Astrocyte of the hippocampus (primary cell): ENCODE measurements at regions not wholly inside any gene's neighbourhood (a gene's known extent, or its start where the extent isn't known, plus 50 kb on each side); places are given as distances from the start of the nearest gene placed in this dataset.

Experiments used
- DNase-seq: peaks from one replicate; pipeline ENCODE4 v3.0.0; 2011; ENCODE audit warnings: low read depth, low spot score

- no peak for DNase-seq
Observed at GRCh38 chr2:150588506-150588870, 101.0 kb upstream of the RND3 start.

DNA sequence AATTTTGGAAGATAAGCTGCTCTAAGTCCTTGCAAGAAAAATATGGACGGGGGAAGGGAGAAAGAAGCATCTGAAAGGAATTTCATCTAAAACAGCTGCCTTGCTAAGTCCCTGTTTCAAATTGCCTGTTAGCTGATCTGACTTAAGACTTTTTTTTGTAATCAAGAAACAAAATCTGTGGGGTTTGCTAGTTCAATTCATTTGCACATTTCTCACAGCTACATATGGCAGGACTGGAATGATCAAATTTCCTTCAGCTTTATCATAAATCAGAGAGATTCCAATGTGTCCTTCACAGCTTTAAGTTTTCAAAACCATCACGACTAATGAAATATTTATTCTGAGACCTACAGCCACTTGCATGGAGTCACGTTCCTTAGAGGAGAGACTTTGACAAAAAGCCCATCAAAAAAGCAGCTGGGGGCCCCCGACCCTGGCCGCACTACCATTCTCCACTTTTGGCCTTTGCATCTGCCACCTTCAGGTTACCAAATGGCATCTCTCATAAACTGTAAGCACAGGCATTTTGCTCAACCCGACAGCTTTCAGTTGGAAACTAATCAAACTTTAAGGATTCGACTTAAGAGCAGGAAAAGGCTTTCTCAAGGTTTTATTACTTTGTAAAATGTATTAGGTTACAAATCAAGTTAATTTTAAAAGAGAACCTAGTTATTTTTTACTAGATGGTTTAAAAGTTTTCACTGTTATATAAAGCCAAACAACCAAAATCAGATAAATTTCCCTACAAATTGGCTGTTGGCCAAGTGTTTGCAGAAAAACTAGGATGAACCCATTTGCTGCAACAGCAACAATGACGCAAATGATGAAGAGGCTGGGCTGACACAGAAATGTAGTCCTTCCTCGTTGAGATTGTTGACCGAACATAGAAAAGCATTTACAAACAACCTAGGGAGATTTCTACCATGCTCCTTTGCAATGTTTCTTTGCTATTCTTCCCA, 100.4 kb upstream of the RND3 start:
- no peak for DNase-seq

DNA sequence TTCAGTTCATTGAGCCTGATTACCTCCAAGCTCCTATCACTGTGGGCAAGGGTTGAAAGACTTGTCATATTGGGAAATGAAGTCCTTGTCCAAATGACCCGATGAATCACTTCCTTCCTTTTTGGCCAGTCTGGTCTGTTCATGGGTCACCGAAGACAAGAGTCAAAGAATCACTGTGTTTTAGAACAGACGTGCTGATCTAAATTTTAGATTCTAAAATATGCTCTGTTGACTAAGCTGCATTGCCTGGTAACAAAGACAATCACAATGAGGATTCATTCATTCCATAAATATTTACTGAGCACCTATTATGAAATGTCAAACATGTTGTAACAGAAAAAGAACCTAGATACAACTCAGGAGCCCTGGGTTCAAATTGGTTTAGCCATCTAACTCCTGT, 99.4 kb upstream of the RND3 start:
- DNase-seq, result no peak

DNA sequence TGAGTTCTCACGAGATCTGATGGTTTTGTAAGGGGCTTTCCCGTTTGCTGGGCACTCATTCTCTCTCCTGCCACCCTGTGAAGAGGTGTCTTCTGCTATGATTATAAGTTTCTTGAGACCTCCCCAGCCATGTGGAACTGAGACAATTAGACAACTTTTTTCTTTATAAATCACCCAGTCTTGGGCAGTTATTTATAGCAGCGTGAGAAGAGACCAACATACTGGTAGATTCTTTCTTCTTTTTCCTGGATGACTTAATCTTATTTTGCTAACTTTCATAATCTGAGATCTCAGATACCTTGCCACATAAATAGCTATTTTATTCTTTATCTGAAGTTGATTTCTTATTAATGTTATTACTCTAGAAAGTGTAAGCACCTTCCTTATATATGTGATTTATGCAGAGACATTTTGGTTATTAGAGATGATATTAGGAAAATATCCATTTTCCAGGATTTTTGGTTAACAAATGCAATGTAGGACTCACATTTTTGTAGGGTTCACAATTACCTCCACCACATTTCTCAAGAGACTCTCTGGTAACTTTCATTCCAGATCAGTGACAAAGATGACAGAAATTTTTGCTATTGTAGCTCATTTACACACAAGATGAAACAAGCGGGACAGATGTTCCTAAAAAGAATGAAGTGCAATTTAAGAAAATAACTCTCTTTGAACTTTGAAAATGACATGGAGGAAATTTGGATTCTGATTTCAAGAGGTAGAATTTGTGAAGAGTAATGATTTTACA, 97.9 kb upstream of the RND3 start:
- no peak for DNase-seq

- DNase-seq, result no peak
Observed at GRCh38 chr2:150584081-150584480, 96.6 kb upstream of the RND3 start.

DNA sequence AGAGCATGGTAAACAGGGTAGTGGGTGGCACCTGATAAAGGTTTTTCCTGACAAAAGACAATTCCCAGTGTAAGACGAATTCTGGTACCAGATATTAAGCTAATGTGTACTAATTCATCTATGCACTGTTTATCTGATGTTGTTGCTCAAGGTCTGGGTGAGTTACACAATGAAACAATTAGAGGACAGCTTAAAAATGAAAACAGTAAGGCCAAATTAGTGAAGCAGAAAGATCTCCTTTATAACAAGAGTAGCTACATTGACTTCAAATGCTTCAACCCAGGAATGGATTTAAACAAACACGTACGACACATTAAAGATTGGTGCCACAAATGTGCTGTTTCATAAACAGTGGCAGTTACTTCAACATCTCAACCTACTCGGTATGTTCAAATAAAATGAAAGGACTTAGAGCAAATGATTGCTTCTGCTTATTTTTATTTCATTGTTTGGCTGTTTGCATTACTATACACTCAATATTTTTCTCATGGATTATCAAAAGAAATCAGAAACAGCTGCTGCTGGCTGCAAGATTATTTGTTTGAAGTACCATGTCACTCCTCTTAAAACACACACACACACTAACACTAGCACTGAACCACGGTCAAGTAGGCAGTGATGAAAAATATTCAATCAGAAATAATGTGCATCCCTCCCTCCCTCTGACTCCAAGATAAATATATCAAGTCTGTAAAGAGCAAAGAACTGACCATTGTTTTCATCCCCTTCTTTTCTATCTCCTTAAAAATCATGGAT, 94.4 kb upstream of the RND3 start:
- no peak for DNase-seq

DNA sequence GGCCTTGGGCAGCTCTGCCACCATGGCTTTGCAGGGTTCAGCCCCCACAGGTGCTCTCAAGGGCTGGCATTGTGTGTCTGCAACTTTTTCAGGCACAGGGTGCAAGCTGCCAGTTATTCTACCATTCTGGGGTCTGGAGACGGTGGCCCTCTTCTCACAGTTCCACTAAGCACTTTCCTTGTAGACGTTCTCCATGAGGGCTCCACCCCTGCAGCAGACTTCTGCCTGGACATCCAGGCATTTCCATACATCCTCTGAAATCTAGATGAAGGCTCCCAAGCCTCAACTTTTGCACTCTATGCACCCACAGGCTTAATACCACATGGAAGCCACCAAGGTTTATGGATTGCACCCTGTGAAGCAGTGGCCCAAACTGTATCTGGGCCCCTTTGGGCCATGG, 91.0 kb upstream of the RND3 start:
- DNase-seq, result no peak

- DNase-seq, result no peak
Observed at GRCh38 chr2:150575861-150576260, 88.4 kb upstream of the RND3 start.

- no peak for DNase-seq
Observed at GRCh38 chr2:150572961-150573395, 85.5 kb upstream of the RND3 start.

DNA sequence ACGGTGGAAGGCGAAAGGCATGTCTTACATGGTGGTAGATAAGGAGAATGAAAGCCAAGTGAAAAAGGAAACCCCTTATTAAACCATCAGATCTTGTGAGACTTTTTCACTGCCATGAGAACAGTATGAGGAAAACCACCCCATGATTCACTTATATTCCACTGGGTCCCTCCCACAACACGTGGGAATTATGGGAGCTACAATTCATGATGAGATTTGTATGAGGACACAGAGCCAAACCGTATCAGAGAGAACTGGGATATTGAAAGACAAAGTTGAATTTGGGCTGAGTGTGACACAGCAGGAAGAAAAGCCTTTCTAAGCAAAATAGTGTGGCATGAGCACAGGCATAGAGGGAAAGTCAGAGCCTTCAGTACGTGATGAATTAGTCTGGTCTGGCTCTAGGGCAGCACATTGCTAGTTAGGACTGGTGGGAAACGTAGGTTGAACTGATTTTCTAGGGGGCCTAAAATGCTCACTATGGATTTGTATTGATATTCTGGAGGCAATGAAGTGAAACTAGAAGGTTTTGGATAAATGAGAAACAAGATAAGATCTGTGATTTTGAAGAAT, 84.8 kb upstream of the RND3 start:
- DNase-seq, result no peak

DNA sequence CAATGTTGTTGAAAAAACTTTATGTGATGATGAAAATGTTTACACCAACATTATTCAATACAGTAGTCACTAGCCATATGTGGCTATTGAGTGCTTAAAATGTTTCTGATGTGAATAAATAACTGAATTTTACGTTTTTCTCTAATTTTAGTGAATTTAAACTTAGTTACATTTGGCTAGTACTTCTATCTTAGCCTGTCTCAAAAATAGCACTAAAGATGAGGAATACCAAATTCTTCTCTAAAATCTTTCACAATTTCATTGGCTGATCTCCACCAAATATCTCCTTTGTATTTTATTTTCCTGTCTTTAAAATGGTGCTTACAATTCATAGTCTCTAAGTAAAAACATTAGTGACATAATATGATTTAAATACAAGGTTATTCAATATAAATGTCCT, 83.7 kb upstream of the RND3 start:
- DNase-seq, result no peak

DNA sequence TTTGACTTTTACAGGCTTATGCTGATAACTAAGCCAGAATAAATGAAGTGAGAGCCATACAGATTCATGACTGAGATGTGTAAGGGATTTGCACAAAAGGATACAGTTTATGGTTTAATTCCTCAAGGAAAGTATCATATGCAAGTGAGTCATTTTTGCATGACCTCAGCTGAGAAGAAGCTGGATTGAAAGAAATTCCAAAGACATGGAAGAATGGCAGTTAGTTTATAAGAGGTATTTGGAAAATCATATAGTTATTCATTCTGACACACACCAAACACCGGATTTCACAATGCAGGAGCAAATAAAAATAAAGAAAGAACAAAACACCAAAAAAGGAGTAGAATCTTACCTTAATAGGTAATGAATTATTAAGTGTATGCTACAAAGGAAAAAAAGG, 83.2 kb upstream of the RND3 start:
- DNase-seq, result peak; percentile 79

GRCh38 chr2:150569761-150570160, 82.3 kb upstream of the RND3 start:
- no peak for DNase-seq

DNA sequence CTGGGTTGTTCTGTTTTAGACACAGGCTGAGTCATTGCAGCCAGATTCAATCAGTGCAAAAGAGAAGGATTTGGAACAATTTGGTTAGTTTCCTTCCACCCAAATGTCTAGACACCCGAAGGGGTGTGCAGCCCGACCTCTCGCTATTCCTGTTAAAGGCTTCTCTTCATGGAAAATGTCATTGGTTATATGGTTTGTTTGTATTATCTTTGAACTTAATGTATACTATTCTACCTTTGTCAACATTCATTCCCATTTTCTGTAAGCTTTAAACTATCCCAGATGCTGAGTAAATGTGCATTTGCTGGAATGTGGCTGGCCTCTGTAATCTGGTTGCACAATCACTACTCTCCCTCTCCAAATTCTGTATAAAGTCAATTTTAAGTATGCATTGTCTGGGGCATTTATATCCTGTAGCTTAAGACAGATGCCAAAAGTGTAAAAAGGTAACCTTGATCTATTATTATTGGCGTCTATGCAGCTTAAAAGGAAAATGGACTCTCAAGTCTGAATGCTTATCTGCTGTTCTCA, 80.4 kb upstream of the RND3 start:
- DNase-seq, result no peak

- no peak for DNase-seq
Observed at GRCh38 chr2:150566289-150566688, 78.8 kb upstream of the RND3 start.

DNA sequence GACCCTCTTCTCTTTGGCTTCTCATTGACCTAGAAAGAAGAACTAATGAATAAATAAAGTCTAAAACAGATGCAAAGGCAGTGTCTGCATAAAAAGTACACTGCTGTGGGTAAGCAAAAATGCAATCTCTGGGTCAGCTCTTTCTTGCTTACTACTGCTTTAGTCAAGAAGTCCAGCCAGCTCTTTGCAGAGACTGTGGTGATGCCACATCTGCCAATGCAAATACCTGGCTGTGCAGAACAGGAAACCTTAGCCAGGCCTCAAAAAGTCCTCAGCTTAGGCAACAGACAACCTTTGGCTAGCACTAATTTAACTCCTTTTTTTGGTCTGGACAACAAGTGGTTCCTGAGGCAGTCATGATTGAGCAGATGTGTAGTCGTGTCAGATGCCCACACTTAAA, 73.6 kb upstream of the RND3 start:
- no peak for DNase-seq

DNA sequence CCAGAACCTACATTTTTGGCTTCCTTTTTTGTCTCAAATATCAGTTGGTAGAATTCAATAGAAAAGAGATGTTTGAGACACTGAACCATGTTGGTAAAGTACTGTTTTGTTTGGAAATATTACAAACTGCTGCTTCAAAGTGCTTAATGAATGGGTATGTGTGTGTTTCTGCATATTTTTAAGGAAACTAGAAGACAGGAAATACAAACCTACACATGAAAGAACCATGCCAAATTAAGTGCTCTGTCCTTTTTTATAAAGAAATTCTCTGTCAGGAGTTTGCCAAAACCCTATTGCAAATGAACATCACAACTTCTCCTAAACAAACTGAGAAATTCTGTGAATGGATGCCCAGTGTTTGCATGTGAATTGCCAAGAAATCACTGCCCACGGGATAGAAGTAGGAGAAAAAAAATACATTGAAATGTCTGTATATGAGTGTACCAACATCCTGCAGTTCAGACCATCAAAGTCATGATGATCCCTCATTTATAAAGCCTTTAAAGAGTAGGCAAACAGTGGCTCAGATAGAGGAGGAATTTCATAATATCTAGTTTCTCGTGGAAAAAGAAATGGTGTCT, 69.6 kb upstream of the RND3 start:
- DNase-seq, result peak; percentile 24

DNA sequence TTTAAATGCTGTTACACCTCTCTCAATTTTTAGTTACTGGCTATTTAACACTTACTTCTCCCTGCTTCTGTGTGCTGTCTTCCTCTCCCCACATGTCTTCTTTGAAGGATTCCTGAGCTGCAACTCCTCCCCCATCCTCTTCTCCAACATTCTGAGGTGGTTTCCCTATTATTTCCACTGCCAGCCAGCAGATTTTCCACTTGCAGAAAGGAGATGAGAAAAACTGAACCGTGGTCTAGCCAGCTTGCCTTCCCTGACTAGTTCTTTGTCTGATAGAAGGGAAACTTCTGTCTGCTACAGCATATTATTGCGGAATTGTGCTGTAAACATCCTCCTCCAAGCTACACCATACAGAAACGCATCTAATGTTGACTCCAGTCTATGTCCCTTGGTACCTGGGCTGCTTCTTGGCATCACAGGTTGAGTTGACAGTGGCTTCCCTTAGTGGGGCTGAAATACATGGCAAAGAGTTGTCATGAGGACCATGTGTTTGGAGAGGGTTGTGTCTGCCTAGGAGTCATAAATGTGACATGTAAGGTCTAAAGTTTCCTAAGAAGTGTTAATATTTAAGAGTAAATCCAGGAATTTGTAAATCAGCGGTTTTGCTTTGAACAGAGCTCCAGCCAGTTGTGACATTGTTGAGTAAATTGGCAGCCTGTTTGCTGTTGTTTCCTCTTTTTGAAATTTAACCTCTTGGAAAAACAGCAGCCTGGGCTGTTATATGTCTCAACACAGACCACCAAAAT, 68.3 kb upstream of the RND3 start:
- no peak for DNase-seq

- no peak for DNase-seq
Observed at GRCh38 chr2:150554046-150554445, 66.6 kb upstream of the RND3 start.

GRCh38 chr2:150552041-150552820, 64.8 kb upstream of the RND3 start:
- DNase-seq, result no peak
